ENCODE measurements at regions not wholly inside any gene's neighbourhood (a gene's known extent, or its start where the extent isn't known, plus 50 kb on each side); places are given as distances from the start of the nearest gene placed in this dataset.

GRCh38 chr6:40753675-40754448 lies 166.7 kb upstream of the LRFN2 start:
- no peak for DNase-seq (ENCODE audit: low spot score)

GRCh38 chr6:40753048-40753447 lies 165.9 kb upstream of the LRFN2 start:
- DNase-seq (ENCODE audit: low spot score): no peak

DNA sequence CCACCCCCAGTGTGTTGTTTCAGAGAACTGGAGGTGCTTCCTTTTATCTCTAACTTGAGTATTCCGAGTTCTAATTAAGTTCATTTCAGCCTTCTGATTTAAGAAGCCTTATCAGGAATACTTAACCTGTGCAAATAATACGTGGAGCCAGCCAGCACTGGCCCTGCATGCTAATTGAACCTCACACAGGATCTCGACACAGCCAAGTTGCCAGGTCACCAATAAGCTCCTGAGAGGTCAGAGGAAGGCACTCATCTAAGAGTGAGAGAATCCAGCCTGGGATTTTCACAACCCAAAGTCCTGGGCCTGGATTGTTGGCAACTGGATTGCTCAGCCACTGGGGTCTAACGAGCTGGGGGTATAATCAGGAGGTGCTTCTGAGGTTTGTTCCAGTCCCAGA lies 157.7 kb upstream of the LRFN2 start:
- DNase-seq (ENCODE audit: low spot score): no peak

DNA sequence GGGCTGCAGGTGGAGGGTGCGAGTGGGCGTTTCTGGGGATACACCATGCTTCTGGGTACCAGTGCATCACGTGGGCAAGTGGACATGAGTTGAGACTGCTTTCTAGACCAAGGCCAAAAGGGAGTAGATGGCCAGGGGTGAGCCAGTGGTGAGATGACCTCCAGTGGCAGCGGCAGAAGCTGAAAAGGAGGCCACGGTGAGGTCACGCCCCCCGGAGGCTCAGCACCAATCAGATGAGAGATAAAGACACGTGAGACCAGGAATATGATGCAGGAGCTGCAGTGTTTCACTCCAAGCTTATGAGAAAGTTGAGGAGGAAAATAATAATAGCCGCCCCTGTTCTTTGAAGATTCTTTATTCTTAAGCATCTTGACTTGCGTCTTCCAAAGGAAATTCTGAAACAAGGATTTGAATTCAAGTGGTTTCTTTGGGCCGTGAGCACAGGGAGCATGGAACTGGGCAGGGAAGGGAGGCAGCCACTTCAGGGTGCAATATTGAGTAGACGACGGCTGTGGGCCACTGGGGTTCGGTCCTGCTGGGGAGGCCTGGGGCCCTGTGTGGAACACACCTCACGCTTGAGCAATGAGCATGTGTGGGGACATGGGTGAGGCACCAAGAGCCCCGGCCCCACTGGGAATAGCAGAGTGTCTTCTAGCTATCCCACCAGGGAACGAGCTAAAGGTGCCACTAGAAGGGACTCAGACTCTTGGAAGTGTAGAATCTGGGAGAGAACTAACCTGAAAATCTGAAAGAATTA lies 156.7 kb upstream of the LRFN2 start:
- no peak for DNase-seq (ENCODE audit: low spot score)

DNA sequence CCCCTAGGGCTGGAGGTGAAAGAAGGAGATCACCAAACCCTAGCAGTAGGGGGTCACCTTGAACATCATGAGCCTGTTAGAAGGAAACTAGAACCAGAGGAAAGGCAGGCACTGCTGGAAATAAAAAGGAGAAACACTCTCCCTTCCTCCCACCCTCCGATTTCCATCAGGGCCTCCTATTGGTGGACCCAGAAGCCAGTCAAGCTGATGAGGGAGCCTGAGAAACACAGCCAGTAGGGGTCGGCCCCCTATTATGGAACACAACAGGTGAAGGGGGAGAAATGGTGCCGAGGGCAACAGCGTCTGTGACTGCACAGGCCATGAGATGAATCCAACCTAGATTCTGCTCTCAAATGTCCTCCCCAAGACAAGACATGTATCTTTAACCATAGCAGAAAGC lies 156.1 kb upstream of the LRFN2 start:
- DNase-seq (ENCODE audit: low spot score): no peak

DNA sequence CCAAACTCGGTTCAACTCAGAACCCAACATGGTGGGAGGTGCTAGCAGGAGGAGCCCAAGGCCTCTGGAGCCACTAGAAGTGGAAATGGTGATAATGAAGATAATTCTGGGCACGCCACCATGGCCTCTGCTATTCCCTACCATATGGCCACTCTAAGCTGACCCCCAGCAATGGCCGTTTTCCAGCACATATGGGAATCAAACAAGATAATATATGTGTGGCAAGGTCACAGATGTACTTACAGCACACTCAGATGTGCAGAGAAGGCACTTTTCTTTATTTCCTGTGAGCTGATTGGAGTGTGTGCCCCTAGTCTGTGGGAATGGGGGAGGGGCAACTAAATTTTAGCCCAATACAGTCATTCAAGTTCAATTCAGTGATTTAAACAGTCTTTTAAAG lies 153.4 kb upstream of the LRFN2 start:
- DNase-seq (ENCODE audit: low spot score): no peak

GRCh38 chr6:40738551-40739193 lies 151.5 kb upstream of the LRFN2 start:
- DNase-seq (ENCODE audit: low spot score): no peak

GRCh38 chr6:40735521-40735920 lies 148.4 kb upstream of the LRFN2 start:
- no peak for DNase-seq (ENCODE audit: low spot score)

GRCh38 chr6:40735121-40735520 lies 148.0 kb upstream of the LRFN2 start:
- DNase-seq (ENCODE audit: low spot score): no peak

- no peak for DNase-seq (ENCODE audit: low spot score)
Observed at GRCh38 chr6:40734607-40735006, 147.4 kb upstream of the LRFN2 start.

DNA sequence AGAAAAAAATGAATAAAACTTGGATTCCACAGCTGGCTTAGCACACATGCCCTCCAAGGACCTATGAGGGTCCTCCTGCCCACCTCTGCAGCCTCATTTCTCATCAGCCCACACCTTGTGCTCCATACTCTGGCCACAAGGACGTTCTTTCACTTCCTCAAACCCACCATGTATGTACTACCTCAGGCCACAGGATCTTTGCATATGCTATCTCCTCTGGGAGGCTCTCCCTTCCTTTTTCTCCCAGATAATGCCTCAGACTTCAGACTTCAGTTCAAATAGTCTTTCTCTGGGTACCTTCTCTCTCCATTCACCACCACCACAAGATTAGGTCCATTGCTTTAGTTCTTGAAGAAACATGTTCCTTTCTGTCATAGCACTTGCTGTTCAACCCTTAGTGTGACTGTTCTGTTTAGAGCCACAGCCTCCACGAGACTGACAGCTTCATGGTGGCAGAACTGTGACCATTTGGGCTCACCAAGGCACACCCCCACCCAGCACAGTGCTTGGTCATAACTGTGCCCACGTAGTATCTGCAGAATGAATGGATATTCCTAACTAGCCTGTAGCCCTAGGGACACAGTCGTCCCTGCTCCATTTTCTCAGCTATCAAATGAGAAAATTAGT lies 146.7 kb upstream of the LRFN2 start:
- no peak for DNase-seq (ENCODE audit: low spot score)

DNA sequence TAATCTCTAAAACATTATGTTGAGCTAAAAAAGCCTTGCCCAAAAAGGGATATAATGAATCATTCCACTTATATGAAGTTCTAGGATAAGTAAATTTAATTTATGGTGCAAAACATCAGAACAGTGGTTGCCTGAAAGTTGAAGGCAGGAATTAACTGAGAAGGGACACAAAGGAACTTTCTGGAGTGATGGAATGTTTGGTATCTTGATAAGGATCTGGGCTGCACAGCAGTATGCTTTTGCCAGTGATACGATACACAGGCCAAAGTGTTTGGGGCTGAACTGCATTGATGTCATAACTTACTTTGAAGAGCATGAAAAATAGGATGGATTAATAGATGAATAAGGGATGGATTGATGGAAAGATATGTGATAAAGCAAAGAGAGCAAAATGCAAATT lies 146.1 kb upstream of the LRFN2 start:
- DNase-seq (ENCODE audit: low spot score): no peak

GRCh38 chr6:40732878-40733277 lies 145.7 kb upstream of the LRFN2 start:
- DNase-seq (ENCODE audit: low spot score): no peak

DNA sequence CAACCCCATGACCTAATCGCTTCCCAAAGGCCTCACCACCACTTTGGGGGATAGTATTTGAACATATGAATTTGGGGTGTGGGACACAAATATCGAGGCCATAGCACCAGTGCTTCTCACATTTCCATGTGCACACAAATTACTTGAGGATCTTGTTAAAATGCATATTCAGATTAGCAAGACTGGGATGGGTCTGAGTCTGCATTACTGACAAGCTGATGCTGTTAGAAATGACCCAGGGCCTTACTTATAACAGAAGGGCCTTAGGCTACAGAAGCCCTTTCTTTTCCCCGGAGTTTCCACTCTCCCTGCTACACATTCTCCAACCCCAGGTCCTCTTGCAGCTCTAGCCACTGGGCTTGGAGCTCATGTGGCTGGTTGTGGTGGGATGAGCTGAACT lies 141.5 kb upstream of the LRFN2 start:
- DNase-seq (ENCODE audit: low spot score): no peak

GRCh38 chr6:40727271-40727670 lies 140.1 kb upstream of the LRFN2 start:
- no peak for DNase-seq (ENCODE audit: low spot score)

GRCh38 chr6:40726853-40727252 lies 139.7 kb upstream of the LRFN2 start:
- no peak for DNase-seq (ENCODE audit: low spot score)

- DNase-seq (ENCODE audit: low spot score): no peak
Observed at GRCh38 chr6:40725390-40725789, 138.2 kb upstream of the LRFN2 start.

- no peak for DNase-seq (ENCODE audit: low spot score)
Observed at GRCh38 chr6:40724886-40725285, 137.7 kb upstream of the LRFN2 start.

DNA sequence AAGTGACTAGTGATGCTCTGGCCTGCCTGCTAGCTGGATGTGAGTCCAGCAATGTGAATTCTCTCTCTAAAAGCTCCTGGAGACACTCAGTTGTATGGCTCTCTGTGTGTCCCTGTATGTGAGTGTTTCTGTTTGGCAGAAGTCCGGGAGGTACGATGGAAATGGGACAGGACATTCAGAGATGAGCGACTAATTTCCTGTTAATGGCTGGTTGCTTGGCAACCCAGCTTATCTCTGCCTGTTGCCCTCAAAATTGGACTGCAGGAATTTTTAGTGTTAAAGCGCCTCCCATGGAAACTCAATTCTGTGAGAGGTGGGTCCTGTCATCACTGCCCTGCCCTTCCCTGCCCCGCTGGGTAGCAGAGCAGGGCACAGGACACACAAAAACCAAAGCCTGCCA lies 136.8 kb upstream of the LRFN2 start:
- DNase-seq (ENCODE audit: low spot score): no peak

GRCh38 chr6:40722553-40723258 lies 135.5 kb upstream of the LRFN2 start:
- DNase-seq (ENCODE audit: low spot score): no peak

GRCh38 chr6:40722091-40722490 lies 134.9 kb upstream of the LRFN2 start:
- DNase-seq (ENCODE audit: low spot score): no peak
